CD4-positive, alpha-beta T cell treated with Interleukin-12 subunit alpha and Interleukin-12 subunit beta, for 1 hour (primary cell): ENCODE measurements at regions not wholly inside any gene's neighbourhood (a gene's known extent, or its start where the extent isn't known, plus 50 kb on each side); places are given as distances from the start of the nearest gene placed in this dataset.
"Not testable (repeated sequence)": the region's sequence is repeated elsewhere in the genome, so short reads cannot be mapped to it uniquely, and the experiment has no call there.

ENCODE experiments used
- DNase-seq: peaks from one replicate; pipeline ENCODE4 v3.0.0-alpha.2; 2020

DNA sequence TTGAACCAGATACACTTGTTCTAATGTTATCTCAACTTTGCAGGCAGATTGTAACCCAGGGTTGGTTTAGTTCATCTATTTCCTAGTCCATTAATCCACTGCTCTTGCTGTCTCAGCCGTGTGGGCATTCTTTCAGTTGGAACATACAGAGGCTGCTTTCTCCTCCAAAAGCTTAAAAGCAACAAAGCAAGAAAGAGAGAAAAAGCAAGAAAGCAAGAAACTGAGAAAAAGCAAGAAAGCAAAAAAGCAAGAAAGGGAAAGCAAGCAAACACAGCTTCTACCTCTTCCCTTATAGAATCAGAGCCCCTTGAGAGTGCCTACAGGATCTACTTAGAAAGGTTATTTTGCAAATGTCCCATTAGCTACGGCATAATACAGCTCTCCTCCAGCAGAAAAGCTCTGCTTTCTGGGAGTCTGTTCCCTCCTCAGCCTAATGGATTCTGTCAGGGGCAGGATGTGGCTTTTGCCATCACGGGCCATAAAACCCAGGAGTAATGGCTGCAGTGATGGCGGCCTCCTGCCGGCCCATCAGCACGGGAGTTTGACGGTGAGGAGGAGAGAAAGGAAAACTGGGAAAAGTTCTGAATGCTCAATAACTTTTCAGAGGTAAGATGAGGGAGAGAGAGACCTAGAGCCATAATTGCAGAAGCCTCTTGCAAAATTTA is 156.8 kb upstream of the JARID2 start:
- DNase-seq = no peak

DNA sequence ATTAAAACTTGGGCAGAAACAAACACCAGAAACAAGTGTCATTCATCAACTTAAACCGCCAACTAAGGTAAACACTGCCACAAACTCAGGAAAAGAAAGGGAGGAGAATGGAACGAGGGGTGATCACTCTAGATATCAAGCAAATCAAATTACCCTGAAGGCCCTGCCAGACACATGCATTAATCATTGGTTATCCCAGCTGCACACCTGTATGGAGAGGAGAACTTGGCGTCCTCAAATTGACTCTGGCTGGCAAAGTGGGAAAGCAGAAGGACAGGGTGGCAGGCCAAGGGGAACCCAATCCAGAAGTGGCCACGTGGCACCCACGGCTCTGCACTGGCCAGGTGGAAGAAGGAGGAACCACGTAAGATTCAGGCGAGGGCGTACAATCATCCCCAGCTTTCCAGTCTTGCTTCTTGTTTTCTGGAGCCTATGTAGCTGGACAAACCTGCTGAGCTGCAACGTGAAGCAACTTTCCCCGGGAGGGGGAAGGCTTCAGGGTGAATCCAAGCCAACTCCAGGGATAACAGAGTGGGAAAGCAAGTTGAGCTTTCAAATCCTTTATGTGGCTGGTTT is 156.2 kb upstream of the JARID2 start:
- DNase-seq = no peak

DNA sequence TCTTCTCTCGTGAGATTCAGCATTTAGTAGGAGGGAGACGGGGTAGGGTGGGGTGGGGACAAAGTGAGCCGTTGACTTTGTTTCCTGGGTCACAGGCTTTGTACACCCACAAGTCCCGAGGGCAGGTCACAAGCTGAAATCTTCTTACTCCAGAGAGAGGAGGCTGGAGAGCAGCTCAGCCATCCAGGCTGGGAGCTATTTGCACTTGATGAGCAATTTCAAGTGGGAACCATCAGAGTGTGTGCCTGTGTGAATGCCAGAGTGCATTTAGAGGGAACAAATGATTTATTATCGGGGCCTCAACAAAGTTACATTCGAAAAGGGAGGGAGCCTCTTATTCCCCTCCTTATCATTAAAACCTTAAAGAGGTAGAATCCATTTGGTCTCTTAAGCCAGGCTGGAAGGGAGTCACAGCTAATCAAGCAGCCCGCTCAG is 155.7 kb upstream of the JARID2 start:
- no peak for DNase-seq

DNA sequence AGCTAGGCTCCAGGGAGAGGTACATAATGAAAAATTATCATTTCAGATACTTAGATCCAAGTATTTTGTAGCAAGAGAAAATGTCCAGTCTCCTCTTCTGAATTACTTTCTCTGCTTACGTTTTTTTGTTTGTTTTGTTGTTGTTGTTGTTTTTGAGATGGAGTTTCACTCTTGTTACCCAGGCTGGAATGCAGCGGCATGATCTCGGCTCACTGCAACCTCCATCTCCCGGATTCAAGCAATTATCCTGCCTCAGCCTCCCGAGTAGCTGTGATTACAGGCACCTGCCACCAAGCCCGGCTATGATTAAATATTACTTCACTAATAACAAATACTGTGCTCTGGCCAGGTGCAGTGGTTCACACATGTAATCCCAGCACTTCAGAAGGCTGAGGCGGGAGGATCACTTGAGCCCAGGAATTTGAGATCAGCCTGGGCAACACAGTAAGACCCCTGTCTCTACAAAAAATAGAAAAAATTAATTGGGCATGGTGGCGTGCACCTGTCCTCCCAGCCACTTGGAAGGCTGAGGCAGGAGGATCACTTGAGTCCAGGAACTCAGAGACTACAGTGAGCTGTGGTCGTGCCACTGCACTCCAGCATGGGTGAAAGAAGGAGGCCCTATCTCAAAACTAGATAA is 155.0 kb upstream of the JARID2 start:
- DNase-seq = no peak

DNA sequence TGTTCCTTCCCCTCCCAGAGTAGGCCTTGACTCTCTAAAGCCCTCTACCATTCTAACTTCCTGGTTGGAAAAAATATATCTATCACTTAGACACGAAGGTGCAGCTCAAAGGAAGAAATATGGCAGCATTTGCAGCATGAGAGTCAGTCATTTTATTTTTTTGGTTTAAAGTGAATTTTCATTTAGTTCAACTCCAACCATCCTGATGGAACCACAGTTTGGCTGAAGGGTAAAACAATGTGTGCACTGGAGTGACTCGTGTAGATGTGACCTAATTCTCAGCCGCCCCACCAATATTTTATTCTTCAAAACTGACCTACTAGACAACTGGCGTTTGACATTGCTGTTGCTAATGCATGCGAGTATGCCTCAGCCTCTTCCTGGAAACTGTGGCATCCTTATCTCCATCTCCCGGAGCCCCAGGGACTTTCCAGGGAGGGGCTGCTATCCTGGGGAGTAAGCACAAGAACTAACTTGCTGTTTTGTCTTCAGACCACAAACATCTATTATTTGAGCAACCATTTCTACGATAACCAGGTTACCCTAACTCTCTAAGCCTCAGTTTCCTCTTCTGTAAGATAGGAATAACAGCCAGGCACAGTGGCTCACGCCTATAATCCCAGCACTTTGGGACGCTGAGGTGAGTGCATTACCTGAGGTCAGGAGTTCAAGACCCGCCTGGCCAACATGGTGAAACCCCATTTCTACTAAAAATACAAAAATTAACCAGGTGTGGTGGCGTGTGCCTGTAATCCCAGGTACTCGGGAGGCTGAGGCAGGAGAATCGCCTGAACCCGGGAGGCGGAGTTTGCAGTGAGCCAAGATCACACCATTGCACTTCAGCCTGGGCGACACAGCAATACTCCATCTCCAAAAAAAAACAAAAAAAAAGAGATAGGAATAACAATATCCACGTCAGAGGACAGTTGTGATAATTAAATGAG is 148.7 kb upstream of the JARID2 start:
- no peak for DNase-seq

DNA sequence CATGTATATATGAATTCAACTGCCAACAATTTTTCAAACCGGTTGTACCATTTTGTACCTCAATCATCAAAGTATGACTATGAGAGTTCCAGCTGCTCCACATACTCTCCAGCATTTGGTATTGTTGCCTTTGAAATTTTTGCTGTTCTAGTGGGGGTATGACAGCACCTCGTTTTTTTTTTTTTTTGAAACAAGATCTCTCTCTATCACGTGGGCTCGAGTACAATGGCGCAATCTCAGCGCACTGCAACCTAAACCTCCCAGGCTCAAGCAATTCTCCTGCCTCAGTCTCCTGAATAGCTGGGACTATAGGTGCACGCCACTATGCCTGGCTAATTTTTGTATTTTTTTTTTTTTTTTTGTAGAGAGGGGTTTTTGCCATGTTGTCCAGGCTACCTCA is 144.7 kb upstream of the JARID2 start:
- no peak for DNase-seq

DNA sequence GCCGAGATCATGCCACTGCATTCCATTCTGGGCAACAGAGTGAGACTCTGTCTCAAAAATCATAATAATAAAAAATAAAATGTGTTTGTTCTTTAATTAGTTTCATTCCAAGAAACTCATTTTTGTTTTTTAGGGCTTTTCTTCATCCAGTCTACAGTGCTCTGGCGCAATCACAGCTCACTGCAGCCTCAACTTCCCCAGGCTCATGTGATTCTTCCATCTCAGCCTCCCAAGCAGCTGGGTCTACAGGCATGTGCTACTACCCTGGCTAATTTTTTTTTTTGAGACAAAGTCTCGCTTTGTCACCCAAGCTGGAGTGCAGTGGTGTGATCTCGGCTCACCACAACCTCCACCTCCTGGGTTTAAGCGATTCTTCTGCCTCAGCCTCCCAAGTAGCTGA is 143.6 kb upstream of the JARID2 start:
- DNase-seq = no peak

DNA sequence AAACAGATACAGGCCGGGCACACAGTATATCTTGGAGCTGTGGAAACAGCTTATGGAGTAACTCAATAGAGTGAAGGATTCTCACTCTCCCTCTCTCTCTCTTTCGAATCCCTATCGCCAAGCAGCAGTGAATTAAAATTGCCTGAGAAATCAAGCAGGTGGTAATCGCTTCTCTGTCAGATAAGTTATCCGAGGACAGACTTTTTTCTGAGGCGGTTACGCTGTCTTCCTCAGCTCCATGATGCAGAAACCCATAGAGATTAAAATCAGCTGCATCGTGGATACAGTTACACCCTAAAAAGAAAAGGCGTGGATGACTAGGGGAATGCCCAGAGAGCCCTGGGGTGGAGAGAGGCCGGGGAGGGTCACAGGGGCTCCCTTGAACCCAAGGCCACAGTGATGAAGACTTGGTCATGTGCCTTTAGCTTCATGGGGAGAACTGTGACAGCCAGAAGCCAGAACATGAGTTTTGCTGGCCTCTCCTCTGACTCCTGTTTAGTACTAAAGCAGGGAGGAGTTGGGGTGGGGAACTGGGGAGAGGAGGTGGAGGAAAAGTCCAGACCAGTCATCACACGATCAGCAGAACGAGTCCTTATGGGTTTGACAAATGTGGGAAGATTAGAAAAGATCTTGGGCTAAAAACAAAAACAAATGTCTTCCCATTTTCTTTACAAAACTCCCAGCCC is 138.8 kb upstream of the JARID2 start:
- DNase-seq = no peak

DNA sequence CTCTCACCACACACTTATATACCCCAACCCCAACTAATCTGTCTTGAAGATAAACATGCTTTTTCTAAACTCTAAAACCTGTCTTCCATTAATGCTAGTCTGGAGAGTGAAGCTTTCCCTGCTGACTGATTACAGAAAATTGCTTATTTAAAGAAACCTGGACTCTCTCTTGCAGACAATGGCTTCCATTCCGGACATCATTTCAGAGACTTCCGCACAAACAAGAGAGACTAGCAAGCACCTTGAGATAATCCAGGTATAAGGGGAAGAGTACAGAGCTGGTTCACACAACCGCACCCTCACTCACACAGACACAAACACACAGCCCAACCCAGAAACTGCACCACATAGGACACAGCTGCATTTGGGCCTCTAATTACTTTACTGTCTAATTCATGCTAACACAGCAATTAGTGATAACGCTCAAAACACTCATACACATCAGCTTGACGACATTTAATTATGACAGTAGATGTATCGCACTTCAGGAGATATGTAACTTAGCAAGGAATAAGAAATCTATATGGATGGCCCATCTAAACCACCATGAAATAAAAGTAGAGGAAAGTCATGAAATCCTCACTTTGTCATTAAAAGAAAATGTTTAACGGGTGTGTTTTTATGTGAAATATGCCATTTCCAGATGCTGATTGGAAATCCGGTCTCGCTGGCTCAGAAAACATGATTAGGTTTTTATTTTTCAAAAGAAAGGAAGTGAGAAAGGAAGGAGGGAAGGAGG is 138.1 kb upstream of the JARID2 start:
- DNase-seq = no peak

DNA sequence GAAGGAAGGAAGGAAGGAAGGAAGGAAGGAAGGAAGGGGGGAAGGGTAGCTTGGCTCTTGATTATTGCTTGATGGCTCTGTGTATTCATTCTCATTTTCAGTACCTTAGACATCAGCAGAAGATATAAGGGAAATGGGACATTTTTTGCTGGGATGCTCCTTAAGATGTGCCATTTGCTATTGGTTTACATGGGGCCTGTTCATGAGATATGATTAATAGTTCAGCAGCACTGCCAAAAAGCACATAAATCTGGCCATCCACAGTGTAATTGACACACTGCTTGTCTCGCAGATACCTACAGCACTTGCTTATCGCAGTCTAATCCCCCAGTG is 137.5 kb upstream of the JARID2 start:
- DNase-seq = no peak

DNA sequence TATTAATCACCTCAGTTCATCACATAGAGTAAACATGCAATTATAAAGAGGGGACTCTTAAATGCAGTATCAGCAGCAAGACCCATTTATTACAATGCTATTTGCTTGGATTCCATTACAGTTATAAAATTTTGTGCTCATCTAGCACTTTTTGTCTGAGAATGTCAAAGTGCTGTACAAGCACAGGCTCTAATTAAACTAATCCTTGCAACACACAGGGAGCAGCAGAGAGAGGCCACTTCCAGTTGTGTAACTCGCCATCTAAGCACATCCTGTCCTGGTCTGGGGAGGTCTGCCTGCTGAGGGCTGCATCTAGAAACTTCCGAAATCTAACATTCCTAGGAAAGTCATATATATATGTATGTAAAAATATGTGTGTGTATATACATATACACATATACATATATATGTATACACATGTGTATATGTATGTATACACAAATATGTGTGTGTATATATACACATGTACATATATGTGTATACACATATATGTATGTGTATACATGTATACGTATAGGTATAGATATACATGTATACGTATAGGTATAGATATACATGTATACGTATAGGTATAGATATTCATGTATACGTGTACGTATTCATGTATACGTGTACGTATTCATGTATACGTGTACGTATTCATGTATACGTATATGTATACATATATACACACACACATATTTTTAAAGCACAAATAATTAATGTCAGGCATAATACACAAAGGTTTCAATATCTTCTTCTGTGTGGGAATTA is 136.4 kb upstream of the JARID2 start:
- DNase-seq = no peak

DNA sequence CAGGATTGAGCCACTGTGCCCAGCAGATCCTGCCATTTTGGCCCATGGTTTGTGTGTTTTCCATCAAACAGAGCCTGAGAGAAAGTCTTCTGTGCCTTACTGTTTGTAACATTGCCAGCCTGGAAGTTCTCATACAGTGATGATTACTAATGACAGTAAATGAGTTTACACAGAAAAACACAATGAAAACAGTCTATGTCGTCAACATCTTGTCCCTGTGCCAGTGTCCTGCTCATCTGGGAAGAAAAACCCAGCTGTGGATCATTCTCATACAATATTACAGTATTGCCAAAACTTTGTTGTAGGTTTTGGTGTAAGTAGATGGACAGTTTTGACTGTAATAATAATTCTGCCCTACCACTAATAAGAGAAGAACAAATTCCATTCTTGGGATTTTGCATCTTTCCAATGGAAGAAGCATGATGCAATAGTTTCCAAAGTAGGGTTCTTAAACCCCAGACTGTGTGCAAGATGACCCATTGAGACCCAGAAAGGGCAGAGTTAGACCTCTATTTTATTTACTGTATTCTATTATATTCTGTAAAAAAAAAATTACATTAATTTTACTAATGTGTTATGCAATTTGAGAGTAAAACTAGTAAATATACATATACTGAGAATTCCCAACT is 135.0 kb upstream of the JARID2 start:
- DNase-seq = no peak

DNA sequence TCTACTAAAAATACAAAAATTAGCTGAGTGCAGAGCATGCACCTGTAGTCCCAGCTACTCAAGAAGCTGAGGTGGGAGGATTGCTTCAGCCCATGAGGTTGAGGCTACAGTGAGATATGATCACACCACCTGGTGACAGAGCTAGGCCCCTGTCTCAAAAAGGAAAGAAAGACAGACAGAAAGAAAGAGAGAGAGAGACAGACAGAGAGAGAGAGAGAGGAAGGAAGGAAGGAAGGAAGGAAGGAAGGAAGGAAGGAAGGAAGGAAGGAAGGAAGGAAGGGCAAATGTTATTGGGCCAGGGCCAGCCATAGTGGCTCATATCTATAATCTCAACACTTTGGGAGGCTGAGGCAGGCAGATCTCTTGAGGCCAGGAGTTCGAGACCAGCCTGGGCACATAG is 134.3 kb upstream of the JARID2 start:
- not testable (repeated sequence) for DNase-seq

DNA sequence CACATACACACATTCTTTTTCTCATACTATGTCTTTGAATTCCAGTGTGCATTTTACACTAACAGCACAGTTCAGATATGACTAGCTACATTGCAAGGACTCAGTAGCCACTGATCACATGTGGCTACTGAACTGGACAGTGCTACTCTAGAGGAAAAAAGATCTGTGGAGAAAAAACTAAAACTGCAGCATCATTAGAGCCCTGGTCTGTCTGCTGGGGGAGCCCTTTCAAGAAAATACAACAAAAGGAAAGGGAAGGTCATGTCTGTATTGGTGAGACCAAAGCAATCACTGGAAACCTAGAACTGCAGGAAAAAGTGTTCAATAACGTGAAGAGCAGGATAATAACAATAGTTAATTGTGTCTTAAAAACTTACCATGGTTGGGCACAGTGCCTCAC is 132.3 kb upstream of the JARID2 start:
- no peak for DNase-seq

DNA sequence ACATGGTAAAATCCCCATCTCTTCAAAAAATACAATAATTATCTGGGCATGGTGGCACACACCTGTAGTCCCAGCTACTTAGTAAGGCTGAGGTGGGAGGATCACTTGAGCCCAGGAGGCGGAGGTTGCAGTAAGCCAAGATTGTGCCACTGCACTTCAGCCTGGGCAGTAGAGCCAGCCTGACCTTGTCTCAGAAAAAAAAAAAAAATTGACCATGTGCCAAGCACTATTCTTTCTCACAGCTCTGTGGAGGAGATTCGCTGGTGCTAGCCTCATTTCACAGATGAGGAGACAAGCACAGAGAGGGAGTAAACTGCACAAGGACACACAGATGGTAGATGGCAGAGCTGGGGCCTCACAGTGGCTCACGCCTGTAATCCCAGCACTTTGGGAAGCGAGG is 131.8 kb upstream of the JARID2 start:
- no peak for DNase-seq

DNA sequence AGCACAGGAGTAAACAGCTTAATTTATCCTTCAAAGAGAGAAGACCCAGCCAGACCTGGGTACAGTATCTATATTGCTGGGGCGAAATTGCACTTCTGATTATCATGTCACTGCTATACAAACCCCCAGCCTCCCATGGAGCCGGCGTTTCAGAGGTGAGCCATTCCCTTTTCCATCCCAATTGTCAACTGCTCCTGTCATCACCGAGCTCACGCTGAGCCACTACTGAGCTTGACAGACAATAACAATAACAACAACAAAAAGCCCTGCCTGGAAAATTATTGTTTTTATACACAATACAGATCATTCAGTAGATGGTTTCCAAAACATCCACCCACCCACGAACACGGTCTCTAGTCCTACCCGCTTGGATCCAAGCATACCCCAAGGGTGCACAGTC is 129.0 kb upstream of the JARID2 start:
- DNase-seq = no peak

DNA sequence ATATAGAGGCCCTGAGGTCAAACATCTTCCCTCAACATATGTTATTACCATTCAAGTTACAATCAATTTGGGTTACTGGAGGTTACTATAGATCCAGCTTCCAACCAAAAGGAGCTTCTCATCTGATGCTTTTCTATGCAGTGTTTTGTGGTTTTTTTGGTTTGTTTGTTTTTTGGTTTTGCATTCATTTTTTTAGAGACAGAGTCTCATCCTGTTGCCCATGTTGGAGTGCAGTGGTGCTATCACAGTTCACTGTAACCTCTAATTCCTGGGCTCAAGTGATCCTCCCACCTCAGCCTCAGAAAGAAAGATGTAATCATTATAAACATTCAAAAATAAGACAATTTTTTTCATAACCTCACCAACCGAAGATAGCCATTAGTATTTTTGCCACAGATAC is 124.4 kb upstream of the JARID2 start:
- DNase-seq = no peak

DNA sequence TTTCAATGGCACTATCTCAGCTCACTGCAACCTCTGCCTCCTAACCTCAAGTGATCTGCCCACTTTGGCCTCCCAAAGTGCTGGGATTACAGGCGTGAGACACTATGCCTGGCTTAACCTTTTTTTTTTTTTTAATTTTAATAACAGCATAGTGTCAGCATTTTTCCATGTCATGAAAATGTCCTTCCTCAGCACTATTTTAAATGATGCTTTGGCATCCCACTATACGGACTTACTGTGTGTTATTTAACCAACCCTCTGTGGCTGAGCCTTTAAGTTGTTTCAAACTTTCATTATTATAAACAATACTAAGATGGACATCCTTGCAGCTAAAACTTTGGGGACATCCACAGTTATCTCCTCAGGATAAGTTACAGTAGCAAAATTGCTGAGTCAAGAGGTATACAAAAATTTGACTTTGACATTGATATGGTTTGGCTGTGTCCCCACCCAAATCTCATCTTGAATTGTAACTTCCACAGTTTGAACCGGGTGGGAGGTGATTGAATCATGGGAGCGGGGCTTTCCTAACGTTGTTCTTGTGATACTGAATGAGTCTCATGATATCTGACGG is 123.8 kb upstream of the JARID2 start:
- DNase-seq = no peak

DNA sequence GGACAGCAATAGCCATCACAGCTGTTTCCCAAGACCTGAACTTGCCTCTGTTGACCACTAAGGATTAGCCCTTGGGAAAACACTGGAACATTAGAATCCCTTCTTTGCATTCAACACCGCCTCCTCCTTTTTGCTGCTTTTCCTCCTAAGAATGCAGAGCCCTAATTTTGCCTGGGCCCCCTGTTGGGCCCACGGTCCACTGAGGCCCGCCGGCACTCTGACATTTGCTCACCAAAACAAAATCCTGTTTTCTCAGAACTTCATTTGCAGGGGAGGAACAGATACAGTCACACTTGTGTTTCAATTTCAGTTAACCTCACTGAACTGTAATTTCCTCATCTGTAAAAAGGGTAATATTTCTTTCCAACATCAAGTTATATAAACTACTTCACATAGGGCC is 116.0 kb upstream of the JARID2 start:
- no peak for DNase-seq

DNA sequence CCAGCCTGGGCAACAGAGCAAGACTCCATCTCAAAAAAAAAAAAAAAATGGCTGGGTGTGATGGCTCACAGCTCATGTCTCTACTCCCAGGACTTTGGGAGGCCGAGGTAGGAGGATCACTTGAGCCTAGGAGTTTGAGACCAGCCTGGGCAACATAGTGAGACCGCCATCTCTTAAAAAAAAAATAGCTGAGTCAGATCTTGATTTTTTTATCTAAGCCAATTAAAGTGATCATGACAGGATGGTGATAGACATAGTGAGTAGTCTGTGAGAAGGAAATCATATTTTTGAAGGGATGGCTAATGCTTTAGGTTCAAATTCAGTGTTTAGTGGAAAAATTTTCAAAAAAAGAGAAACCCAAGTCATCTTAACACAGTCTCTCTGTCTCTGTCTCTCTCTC is 114.6 kb upstream of the JARID2 start:
- DNase-seq = no peak

DNA sequence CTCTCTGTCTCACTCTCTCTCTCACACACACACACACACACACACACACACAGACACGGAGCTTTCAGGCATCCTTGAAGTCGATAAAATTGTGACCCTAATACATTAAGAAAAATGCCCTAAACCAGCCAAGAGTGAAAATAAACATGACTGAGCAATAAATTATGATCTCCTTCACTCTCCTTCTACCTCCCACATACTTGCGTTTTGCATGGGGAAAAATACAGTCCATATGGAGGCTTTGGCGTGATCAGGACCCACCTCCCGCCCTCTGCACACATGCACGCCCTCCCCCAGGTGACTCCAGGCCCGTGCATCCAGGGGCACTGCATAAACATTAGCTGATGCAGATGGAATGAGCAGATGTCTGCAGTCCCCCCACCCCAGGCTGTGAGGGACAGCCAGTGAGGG is 114.2 kb upstream of the JARID2 start:
- DNase-seq = no peak
